Osteocyte (in vitro differentiated cells): ENCODE measurements at regions not wholly inside any gene's neighbourhood (a gene's known extent, or its start where the extent isn't known, plus 50 kb on each side); places are given as distances from the start of the nearest gene placed in this dataset.

ENCODE experiments used
- DNase-seq: peaks from one replicate; pipeline ENCODE4 v3.0.0; 2021; ENCODE audit warnings: mixed read lengths; ENCODE audit not compliant: unreplicated experiment; ENCODE audit errors: extremely low spot score
- H3K27ac Mint-ChIP-seq: one replicate; pipeline ENCODE4 v1.8.0; 2021; ENCODE audit warnings: mild to moderate bottlenecking, mixed read lengths; ENCODE audit not compliant: unreplicated experiment
- H3K27me3 Mint-ChIP-seq: one replicate; pipeline ENCODE4 v1.8.0; 2021; ENCODE audit warnings: mixed read lengths; ENCODE audit not compliant: unreplicated experiment
- H3K36me3 Mint-ChIP-seq: one replicate; pipeline ENCODE4 v1.8.0; 2021; ENCODE audit warnings: mixed read lengths; ENCODE audit not compliant: unreplicated experiment
- H3K4me1 Mint-ChIP-seq: one replicate; pipeline ENCODE4 v1.8.0; 2021; ENCODE audit warnings: mixed read lengths; ENCODE audit not compliant: unreplicated experiment
- H3K4me3 Mint-ChIP-seq: one replicate; pipeline ENCODE4 v1.8.0; 2021; ENCODE audit warnings: mild to moderate bottlenecking, moderate library complexity, mixed read lengths; ENCODE audit not compliant: unreplicated experiment
- H3K9me3 Mint-ChIP-seq: one replicate; pipeline ENCODE4 v1.8.0; 2021; ENCODE audit warnings: mixed read lengths; ENCODE audit not compliant: unreplicated experiment
- CTCF ChIP-seq: fragments of 200-600 bp; sonication (generic); IDR thresholded peaks from 2 replicates; pipeline ENCODE4 v1.5.0; 2021; ENCODE audit warnings: antibody characterized with exemption, mild to moderate bottlenecking, moderate library complexity

GRCh38 chr2:129006135-129006886 lies 687.6 kb upstream of the HS6ST1 start:
- peaks cover 11% of the 10 kb centered on the region for H3K9me3 Mint-ChIP-seq
- no peak for TF ChIP-seq CTCF
- H3K36me3 Mint-ChIP-seq = no peaks in the 10 kb centered on the region
- H3K27ac Mint-ChIP-seq = no peak overlapping the region
- no peaks in the 10 kb centered on the region for H3K27me3 Mint-ChIP-seq
- H3K4me3 Mint-ChIP-seq = no peak overlapping the region
- H3K4me1 Mint-ChIP-seq = no peaks in the 10 kb centered on the region
- DNase-seq = no peak

- Mint-ChIP-seq H3K36me3 (no peaks in the 10 kb centered on the region), H3K27me3 (no peaks in the 10 kb centered on the region), H3K27ac (no peak overlapping the region), H3K9me3 (peaks cover 11% of the 10 kb centered on the region), H3K4me3 (no peak overlapping the region), H3K4me1 (no peaks in the 10 kb centered on the region)
- no peak for TF ChIP-seq CTCF
- DNase-seq = no peak
Measured at GRCh38 chr2:129006901-129007300, 688.2 kb upstream of the HS6ST1 start.

GRCh38 chr2:129008055-129008880 lies 689.6 kb upstream of the HS6ST1 start:
- H3K27ac Mint-ChIP-seq = no peak overlapping the region
- DNase-seq = no peak
- H3K9me3 Mint-ChIP-seq = peaks cover 6% of the 10 kb centered on the region
- no peaks in the 10 kb centered on the region for H3K36me3 Mint-ChIP-seq
- no peak overlapping the region for H3K4me3 Mint-ChIP-seq
- TF ChIP-seq CTCF = no peak
- no peaks in the 10 kb centered on the region for H3K4me1 Mint-ChIP-seq
- no peaks in the 10 kb centered on the region for H3K27me3 Mint-ChIP-seq

GRCh38 chr2:129008881-129009554 lies 690.4 kb upstream of the HS6ST1 start:
- H3K27ac Mint-ChIP-seq = no peak overlapping the region
- no peak overlapping the region for H3K4me3 Mint-ChIP-seq
- no peak for TF ChIP-seq CTCF
- H3K36me3 Mint-ChIP-seq = no peaks in the 10 kb centered on the region
- H3K27me3 Mint-ChIP-seq = no peaks in the 10 kb centered on the region
- H3K9me3 Mint-ChIP-seq = peaks cover 6% of the 10 kb centered on the region
- DNase-seq = no peak
- H3K4me1 Mint-ChIP-seq = no peaks in the 10 kb centered on the region
